ENCODE measurements at regions not wholly inside any gene's neighbourhood (a gene's known extent, or its start where the extent isn't known, plus 50 kb on each side); places are given as distances from the start of the nearest gene placed in this dataset.
"Not testable (repeated sequence)": the region's sequence is repeated elsewhere in the genome, so short reads cannot be mapped to it uniquely, and the experiment has no call there.

GRCh38 chr9:79089851-79090250, 481.9 kb upstream of the TLE4 start:
- not testable (repeated sequence) for DNase-seq (ENCODE audit: low spot score)

GRCh38 chr9:79103257-79103656, 468.5 kb upstream of the TLE4 start:
- not testable (repeated sequence) for DNase-seq (ENCODE audit: low spot score)

- no peak for DNase-seq (ENCODE audit: low spot score)
Observed at GRCh38 chr9:79104216-79104615, 467.5 kb upstream of the TLE4 start.

- DNase-seq (ENCODE audit: low spot score): no peak
Observed at GRCh38 chr9:79104951-79105350, 466.8 kb upstream of the TLE4 start.

- DNase-seq (ENCODE audit: low spot score): no peak
Observed at GRCh38 chr9:79107911-79108676, 463.7 kb upstream of the TLE4 start.

- no peak for DNase-seq (ENCODE audit: low spot score)
Observed at GRCh38 chr9:79111653-79112052, 460.1 kb upstream of the TLE4 start.

- DNase-seq (ENCODE audit: low spot score): no peak
Observed at GRCh38 chr9:79115176-79115575, 456.6 kb upstream of the TLE4 start.

GRCh38 chr9:79116041-79116440, 455.7 kb upstream of the TLE4 start:
- DNase-seq (ENCODE audit: low spot score): no peak

GRCh38 chr9:79116709-79117108, 455.1 kb upstream of the TLE4 start:
- DNase-seq (ENCODE audit: low spot score): no peak

GRCh38 chr9:79120533-79120932, 451.2 kb upstream of the TLE4 start:
- no peak for DNase-seq (ENCODE audit: low spot score)

- no peak for DNase-seq (ENCODE audit: low spot score)
Observed at GRCh38 chr9:79120941-79121340, 450.8 kb upstream of the TLE4 start.

GRCh38 chr9:79123415-79123814, 448.4 kb upstream of the TLE4 start:
- no peak for DNase-seq (ENCODE audit: low spot score)

- no peak for DNase-seq (ENCODE audit: low spot score)
Observed at GRCh38 chr9:79127661-79128060, 444.1 kb upstream of the TLE4 start.

- DNase-seq (ENCODE audit: low spot score): peak; percentile 6
Observed at GRCh38 chr9:79129865-79130480, 441.8 kb upstream of the TLE4 start.

GRCh38 chr9:79131246-79131774, 440.5 kb upstream of the TLE4 start:
- no peak for DNase-seq (ENCODE audit: low spot score)

GRCh38 chr9:79131824-79132377, 439.9 kb upstream of the TLE4 start:
- DNase-seq (ENCODE audit: low spot score): no peak

- no peak for DNase-seq (ENCODE audit: low spot score)
Observed at GRCh38 chr9:79134654-79135053, 437.1 kb upstream of the TLE4 start.

GRCh38 chr9:79135681-79136415, 435.9 kb upstream of the TLE4 start:
- no peak for DNase-seq (ENCODE audit: low spot score)

GRCh38 chr9:79140751-79141150, 431.0 kb upstream of the TLE4 start:
- DNase-seq (ENCODE audit: low spot score): no peak

GRCh38 chr9:79143211-79143610, 428.6 kb upstream of the TLE4 start:
- no peak for DNase-seq (ENCODE audit: low spot score)

GRCh38 chr9:79145442-79145841, 426.3 kb upstream of the TLE4 start:
- DNase-seq (ENCODE audit: low spot score): no peak

GRCh38 chr9:79149585-79149984, 422.2 kb upstream of the TLE4 start:
- no peak for DNase-seq (ENCODE audit: low spot score)

GRCh38 chr9:79151791-79152190, 420.0 kb upstream of the TLE4 start:
- DNase-seq (ENCODE audit: low spot score): no peak
